VCaP (cell line): ENCODE measurements at regions not wholly inside any gene's neighbourhood (a gene's known extent, or its start where the extent isn't known, plus 50 kb on each side); places are given as distances from the start of the nearest gene placed in this dataset.

Source experiments
- H3K27ac ChIP-seq: fragments of 450-650 bp; 2 replicates; pipeline ENCODE4 v1.5.1; 2017
- TF ChIP-seq, protein P1 (sequence below): fragments of 450-650 bp; conservative IDR thresholded peaks from 2 replicates; pipeline ENCODE4 v1.5.1; 2017; ENCODE audit warnings: mild to moderate bottlenecking, moderate library complexity

GRCh38 chr2:163888591-163888990 lies 152.8 kb upstream of the FIGN start:
- H3K27ac ChIP-seq, result no peak overlapping the region
- TF ChIP-seq, protein P1, sequence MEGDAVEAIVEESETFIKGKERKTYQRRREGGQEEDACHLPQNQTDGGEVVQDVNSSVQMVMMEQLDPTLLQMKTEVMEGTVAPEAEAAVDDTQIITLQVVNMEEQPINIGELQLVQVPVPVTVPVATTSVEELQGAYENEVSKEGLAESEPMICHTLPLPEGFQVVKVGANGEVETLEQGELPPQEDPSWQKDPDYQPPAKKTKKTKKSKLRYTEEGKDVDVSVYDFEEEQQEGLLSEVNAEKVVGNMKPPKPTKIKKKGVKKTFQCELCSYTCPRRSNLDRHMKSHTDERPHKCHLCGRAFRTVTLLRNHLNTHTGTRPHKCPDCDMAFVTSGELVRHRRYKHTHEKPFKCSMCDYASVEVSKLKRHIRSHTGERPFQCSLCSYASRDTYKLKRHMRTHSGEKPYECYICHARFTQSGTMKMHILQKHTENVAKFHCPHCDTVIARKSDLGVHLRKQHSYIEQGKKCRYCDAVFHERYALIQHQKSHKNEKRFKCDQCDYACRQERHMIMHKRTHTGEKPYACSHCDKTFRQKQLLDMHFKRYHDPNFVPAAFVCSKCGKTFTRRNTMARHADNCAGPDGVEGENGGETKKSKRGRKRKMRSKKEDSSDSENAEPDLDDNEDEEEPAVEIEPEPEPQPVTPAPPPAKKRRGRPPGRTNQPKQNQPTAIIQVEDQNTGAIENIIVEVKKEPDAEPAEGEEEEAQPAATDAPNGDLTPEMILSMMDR, result no peak

- no peak overlapping the region for H3K27ac ChIP-seq
- TF ChIP-seq, protein P1, result peak; percentile 44; the same call in 1 of the 2 replicates
Observed at GRCh38 chr2:163887182-163887581, 151.4 kb upstream of the FIGN start.

DNA sequence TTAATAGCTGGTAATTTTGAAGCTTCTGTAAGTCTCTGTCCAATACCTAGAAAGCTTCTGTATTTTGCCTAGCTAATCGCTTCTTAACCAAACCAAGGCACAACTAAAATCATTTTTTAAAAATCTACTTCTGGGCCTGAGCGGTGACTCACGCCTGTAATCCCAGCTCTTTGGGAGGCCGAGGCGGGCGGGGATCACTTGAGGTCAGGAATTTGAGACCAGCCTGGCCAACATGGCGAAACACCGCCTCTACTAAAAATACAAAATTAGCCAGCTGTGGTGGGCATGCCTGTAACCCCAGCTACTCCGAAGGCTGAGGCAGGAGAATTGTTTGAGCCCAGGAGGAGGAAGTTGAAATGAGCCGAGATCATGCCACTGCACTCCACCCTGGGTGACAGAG lies 148.6 kb upstream of the FIGN start:
- TF ChIP-seq, protein P1, result no peak
- H3K27ac ChIP-seq, result no peak overlapping the region

GRCh38 chr2:163878718-163879117 lies 142.9 kb upstream of the FIGN start:
- H3K27ac ChIP-seq, result no peak overlapping the region
- TF ChIP-seq, protein P1, result 0 out of 2 replicates have a peak, but pooled peaks have one; percentile 39

DNA sequence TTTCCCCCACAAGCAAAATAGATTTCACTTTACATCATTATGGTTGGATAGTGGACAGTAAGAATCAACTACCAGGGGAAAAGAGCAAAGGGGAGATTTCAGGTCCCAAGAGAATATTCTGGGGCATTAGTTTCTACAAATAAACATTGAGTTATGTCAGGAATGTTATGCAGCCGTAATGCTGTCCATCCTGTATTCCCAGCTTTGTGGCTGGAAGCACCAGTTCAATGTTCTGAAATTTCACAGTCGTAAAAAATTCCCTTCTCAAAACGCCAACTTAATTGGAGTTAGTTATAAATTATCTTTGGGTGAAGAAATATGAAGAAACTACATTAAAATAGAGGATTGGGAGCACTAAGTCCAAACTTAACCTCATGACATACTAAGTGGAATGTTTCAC lies 141.5 kb upstream of the FIGN start:
- no peak overlapping the region for H3K27ac ChIP-seq
- TF ChIP-seq, protein P1, result no peak

DNA sequence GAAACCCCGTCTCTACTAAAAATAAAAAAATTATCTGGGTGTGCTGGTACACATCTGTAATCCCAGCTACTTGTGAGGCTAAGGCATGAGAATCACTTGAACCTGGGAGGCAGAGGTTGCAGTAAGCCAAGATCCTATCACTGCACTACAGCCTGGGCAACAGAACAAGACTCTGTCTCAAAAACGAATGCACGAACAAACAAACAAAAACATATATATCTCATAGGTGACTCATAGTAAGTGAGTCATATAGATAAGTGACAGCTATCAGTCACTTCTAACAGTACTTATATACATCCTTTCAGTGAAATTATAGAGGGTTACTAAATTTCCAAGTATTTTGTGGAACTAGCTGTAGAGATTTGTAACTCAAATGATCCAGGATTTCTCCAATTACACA lies 127.3 kb upstream of the FIGN start:
- TF ChIP-seq, protein P1, result no peak
- no peak overlapping the region for H3K27ac ChIP-seq

DNA sequence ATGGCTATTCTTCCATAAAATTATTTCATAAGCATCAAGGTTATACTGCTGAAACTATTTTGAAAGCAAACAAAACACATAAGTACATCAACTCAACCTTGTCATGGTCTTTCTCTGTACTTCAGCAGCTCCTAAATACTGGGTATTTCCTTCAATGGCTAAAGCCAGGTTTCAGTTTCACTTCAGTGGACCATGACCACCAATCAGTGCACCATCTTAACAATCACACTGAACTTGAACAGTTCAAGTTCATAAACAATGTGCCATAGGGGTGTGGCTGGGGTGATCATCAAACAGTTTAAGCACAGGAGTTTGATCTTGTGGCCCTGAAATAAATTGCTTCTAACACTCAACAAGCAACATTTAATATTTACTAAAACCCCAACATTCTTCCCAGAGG lies 124.1 kb upstream of the FIGN start:
- H3K27ac ChIP-seq, result no peak overlapping the region
- TF ChIP-seq, protein P1, result no peak

- TF ChIP-seq, protein P1, result no peak
- no peak overlapping the region for H3K27ac ChIP-seq
Observed at GRCh38 chr2:163856941-163857340, 121.1 kb upstream of the FIGN start.
